MV-4-11 (cell line): ENCODE measurements at regions not wholly inside any gene's neighbourhood (a gene's known extent, or its start where the extent isn't known, plus 50 kb on each side); places are given as distances from the start of the nearest gene placed in this dataset.
A peak's percentile ranks its signal among the peaks of the same experiment; 100 is the strongest.
"Not testable (repeated sequence)": the region's sequence is repeated elsewhere in the genome, so short reads cannot be mapped to it uniquely, and the experiment has no call there.

Source experiments
- DNase-seq: peaks from one replicate; lab custom pipeline; 2025; lab: John Stamatoyannopoulos, UW

DNA sequence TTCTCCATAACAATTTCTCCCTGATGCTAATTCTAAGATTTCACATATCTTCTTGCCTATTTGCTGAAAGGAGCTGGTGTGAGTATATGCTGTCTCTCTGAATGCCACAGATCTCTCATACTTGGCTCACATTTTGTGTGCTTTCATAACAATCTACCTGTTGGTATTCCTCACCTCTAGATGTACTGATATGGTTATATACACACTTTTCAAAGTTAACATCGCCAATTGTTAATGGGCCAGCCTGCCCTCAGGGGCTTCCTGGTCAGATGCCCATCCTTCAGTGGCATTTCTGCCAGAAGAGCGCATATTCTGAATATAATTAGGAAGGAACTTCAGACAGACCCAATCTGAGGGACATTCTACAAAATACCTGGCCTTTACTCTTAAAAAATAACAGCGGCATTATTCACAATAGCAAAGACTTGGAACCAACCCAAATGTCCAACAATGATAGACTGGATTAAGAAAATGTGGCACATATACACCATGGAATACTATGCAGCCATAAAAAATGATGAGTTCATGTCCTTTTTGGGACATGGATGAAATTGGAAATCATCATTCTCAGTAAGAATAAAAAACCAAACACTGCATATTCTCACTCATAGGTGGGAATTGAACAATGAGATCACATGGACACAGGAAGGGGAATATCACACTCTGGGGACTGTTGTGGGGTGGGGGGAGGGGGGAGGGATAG, 123.9 kb upstream of the FAT1 start:
- not testable (repeated sequence) for DNase-seq

DNA sequence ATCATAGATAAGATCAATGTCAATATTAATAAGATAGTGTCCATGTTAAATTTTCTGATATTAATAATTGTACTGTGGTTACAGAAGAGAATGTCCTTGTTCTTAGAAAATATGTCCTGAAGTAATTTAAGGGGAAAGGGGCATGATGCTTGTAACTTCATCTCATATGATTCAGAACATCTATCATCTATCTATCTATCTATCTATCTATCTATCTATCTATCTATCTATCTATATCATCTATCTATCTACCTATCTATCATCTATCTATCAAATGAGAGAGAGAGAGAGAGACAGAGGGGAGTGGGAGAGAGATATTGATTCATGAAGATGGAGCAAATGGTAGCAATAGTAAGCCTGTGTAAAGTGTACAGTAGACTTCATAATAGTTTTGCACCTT, 124.8 kb upstream of the FAT1 start:
- DNase-seq = no peak

DNA sequence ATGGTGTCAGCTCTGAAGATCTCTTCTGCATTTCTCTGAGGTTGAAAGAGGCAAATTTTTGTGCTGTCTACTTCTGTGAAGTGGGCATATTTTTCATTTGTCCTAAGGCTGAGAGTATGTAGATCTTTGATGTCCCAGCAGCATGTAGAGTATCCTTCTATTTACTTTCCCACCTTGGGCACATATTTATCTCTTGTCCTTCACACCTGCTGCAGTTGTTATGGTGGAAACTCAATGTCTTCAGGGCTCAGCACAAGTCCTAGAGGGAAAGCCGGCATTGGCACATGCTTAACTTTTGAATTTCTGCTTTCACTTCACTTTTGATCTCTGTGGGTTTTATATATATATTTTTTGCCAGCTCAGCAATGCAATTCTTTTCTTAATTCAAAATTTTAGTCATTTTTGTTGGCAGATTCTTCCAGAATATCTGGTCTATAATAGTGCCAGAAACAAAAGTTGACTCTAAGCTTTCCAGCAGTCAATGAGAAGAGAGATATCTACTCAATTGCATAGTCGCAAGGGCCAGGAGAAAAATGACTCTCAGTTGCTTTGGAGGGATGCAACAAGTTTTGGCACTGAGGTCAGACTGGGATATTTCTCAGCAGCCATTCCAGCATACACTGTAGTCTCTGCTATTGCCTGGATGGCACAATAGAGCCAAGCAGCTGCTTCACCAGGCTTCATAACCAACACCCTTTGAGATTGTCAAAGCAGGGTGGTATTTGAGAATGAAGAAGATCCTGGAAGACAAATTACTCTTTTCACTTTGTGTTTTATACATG, 127.8 kb upstream of the FAT1 start:
- DNase-seq = peak; percentile 31

DNA sequence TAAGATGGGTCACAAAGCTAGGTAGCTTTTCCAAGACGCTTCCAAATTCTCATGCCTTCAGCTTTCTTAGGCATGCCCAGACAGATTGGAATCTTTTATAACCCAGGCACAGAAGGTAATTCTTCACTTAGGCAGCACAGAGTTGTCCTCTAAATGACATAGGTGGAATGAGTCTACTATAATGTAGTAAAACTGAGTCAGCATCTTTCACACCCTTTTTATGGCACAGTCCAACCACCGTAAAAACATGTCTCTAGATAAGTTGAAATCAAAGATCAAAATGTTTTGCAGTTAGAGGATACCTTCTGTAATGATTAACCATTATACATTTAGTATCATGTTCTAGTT, 128.4 kb upstream of the FAT1 start:
- no peak for DNase-seq

DNA sequence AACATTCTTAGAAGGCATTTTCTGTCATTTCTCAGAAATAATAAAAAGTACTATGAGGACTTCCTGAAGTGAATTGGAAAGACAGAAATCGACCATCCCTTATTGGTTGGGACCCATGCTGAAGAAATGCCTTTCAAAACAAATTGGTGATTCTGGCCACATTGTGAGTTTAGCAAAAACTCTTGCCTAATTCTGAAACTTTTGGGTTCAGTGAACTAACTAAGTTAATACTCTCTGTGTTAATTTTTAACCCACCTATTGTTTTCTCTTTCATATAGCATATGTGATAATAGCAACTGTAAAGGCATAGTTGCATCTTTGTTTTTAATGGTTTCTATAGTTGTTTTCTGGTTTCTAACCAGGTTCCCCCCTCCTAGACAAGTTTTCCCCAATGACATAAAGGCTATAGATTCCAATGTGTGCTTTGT, 129.3 kb upstream of the FAT1 start:
- peak; percentile 59 for DNase-seq

DNA sequence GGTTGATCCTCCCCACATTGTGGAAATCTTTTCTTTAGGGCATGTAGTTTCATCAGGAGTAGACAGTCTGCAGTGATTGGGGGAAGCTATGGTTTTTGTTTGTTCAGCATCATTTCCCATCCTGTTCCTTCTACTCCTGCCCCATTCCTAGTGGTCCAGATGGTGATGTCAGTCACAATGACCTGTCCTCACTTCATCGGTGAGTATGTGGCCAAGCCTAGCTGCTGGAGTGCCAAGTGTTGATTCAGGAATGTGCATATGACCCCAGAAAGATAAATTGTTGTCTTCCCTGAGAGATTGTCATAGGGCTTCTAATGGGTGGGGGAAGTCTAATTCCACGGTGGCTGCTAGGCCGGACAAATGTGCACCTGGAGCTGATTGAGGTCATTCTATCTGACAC, 130.6 kb upstream of the FAT1 start:
- DNase-seq = no peak

DNA sequence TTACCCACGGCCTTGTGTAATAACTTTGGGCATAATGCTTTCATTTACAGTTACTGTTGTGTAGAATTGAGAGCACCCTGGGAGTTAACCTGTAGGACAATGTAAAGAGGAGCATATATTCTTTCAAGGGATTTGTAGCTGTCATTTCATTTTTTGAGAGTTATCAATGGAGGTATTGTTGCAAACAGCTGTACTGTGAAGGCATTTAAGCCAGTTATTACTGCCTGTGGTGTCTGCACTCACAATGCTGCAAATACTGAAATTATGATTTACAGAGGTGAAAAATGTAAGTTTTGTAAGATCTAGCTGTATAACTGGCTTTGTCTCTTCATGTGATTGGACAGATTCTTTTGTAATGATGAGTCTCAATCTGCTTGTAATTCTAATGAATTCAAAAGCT, 131.5 kb upstream of the FAT1 start:
- no peak for DNase-seq

DNA sequence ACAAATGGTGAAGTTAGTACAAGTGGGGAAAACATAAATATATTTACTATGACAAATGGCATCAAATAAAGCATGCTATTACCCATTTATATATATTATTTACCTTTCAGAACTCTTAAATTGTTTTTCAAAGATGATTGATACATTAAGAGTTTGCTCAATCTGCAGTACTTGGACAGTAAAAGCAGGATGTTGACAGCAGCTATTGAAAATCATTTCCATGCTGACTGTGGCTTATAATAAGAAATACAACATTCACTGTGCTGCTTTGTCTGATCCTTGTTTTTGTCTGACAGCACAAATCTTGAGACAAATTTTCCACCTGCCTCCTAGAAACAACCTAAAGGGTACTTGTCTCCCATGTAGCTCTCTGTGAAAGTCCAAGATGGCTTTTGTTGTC, 134.1 kb upstream of the FAT1 start:
- DNase-seq = no peak

DNA sequence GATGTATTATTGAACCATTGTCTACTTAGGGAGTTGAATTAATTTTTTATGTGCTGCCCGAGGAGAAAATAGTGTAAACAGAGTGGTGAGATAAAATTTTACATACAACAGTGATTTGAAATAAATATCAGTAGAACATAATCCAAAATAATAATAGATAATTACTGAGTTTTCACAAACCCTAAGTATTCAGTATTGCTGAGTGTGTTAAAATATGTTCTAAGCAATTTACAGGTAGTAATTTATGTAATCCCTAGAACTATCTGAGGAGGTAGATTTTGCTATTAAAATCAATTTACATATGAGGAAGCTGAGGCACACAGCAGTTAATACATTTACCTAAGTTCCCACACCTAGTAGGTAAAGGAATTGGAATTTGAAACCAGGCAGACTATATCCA, 134.7 kb upstream of the FAT1 start:
- DNase-seq = no peak

DNA sequence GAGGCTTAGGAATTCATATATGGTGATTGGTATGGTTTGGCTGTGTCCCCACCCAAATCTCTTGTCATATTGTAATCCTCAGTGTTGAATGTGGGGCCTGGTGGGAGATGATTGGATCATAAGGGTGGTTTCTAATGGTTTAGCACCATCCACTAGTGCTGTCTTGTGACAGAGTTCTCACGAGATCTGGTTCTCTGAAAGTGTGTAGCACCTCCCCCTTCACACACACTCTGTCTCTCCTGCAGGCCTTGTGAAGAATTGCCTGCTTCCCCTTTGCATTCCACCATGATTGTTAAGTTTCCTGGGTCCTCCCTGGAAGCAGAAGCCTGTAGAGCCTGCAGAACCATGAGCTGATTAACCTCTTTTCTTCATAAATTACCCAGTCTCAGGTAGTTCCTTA, 135.8 kb upstream of the FAT1 start:
- no peak for DNase-seq

DNA sequence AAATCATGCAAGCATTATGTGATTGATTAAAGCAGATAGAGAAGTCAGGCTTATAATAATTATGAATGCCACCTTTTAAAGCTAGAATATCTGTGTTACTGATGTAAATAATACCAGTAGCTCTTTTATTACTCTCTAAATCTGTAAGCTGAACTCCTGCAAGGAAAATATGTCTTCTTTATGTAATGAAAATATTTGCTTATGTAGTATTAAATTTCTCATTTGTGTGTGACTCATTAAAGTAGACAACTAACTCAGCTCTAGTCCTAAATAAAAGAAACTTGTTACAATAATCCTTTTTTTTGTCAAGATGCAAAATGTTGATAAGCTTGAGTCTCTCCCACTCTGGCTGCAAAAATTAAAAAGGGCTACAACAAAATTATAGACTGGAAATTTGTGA, 137.7 kb upstream of the FAT1 start:
- DNase-seq = no peak

DNA sequence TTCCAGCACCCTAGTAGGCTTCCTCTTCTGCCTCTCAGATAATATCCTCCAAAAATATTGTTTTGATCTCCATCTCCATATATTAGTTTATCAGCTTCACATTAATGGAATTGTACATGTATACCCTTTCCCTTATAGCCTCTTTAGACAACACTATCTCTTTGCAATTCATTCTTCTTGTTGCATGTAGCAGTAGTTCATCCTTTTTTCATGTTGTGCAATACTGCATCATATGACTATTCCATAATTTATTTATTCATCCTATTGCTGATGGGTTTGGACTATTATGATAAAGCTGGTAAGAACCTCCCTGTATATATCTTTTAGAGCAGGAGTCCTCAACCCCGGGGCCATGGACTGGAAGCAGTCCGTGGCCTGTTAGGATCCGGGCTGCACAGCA, 148.2 kb upstream of the FAT1 start:
- no peak for DNase-seq

DNA sequence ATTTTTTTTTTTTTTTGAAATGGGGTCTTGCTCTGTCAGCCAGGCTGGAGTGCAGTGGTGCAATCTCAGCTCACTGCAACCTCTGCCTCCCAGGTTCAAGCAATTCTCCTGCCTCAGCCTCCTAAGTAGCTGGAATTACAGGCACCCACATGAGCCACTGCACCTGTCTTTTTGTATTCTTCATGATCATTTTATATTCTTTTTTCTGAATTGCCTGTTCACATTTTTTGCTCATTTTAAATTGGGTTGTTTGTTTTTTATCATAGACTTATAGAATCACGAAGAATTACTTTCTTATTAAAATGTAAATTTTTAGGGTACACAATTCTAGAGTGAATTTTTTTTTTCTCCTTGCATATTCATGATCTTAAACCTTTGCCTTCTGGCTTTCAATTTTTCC, 149.4 kb upstream of the FAT1 start:
- DNase-seq = not testable (repeated sequence)

DNA sequence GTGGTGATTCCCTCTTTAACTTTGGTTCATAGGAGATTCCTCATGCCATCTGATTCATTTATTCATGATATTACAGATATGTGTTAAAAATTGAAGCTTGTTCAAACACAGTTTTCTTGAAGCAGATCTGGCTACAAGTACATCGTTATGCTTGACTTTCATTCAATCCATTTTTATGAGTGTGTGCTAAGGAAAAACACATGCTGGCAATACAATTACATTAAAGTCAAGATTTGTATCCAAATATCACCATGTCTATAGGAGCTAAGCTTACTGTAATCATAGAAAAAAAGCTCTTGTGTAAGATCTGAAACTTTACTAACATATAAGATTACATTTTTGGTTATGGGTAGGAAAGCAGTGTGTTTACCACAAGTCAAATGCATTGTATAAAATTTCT, 151.8 kb upstream of the FAT1 start:
- no peak for DNase-seq

DNA sequence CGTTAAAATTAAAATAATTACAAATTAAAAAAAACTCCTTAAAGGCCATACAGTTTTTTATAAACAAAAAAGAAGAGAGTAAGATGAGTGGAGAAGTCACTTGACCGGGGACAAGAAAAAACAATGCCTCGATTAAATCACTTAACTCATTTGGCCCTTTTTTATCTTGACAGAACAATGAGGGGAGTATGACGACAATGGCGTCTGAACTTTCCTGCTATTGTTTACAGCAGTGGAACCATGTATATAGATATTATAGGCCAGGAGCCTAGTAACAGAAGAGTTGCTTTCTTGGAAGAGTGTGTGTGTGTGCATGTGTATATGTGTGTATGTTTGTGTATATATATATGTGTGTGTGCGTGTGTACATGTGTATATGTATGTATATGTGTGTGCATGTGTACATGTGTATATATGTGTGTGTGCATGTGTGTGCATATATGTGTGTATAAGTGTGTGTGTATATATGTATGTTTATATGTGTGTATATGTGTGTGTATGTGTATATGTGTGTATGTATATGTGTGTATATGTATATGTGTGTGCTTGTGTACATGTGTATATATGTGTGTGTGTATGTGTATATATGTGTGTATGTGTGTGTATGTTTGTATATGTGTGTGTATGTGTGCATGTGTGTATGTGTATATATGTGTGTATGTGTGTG, 153.4 kb upstream of the FAT1 start:
- no peak for DNase-seq

DNA sequence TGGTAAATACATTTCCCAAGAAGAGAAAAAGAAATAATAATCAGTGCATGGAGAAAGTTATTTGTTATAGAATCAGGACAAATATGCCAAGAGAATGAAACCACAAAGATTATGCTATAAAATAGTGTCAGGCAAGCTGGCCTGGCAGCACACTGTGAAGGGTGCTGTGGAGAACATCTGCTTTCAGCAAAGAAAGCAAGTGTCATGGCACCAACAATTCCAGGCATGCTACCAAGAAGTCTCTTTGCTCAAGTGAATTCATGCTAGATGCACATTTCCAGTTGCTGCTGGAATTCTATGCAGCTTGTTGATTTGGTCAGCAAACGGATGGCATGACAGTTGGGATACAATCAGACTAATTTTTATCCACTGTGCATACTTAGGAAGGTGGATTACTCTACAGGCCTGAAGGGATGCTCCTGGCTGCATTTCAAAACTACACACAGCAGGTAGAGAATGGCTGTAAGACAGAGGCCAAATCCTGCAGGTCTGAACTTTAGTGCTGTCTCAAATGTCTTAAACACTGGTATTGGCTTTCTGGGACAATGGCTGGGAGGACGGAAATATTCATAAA, 154.6 kb upstream of the FAT1 start:
- DNase-seq = no peak

DNA sequence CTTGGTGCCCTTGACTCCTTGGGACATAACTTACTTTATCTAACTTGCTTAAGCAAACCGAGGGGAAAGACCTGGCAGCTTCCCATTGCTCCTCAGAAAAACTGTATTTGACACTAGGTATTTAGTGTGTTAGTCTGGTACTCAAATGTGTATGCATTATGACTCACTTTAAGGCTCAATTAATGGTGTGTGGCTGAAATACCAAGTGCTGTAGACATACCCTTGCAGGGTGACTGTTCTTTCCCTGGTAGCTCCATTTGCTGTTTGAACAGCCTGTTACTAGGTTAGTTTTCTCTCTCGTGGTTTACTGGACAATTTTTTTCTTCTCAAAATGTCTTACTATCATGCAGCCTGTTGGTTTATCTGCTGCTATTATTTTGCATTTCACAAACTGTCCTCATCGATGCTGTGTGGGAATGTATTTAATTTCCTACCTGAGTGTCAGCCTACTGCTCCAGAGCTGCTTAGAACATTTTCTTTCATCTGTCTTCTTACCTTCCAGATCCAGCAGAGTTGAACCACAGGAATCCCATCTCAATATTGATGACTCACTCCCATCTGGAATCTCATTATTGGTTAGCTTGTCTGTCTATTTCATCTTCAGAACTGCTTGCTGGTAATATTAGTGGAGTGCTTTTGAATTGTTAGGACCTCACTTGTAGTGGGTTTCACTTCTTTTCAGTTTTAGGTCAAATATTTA, 158.0 kb upstream of the FAT1 start:
- no peak for DNase-seq

DNA sequence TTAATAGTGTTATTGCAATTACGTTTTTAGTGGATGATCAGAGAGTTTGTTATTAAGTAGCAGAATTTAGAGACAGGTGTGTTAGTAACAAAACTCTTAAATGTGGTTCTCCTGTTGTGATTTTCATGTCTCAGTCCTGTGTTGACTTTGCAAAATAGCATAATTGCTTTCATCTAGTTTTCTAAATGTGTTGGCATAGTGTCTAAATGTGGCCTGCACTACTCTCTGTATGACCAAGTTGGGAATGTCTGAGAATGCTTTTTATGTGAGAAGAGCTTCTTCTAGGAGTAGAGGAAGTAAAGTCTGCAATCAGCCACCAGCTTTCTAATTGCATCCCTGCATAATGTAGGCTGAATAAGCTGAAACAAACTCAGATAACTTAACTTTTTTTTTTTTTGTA, 158.6 kb upstream of the FAT1 start:
- no peak for DNase-seq

DNA sequence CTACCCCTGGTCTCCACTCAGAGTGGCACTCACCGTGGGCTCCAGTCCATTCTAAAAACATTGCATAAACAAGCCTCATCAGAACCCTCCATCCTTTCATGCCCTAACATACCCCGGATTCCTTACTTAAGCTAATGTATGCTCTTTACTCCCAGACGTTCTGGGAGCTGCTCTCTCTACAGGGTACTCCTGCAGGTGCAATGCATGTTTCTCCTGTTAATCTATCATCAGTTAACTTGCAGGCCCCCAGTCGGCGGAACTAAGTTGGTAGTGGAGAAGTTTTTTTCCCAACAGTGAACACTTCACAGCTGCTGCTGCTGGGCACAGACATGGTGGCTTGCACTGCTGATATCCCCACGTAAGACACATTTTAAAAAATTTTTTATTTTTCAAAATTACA, 161.6 kb upstream of the FAT1 start:
- no peak for DNase-seq

DNA sequence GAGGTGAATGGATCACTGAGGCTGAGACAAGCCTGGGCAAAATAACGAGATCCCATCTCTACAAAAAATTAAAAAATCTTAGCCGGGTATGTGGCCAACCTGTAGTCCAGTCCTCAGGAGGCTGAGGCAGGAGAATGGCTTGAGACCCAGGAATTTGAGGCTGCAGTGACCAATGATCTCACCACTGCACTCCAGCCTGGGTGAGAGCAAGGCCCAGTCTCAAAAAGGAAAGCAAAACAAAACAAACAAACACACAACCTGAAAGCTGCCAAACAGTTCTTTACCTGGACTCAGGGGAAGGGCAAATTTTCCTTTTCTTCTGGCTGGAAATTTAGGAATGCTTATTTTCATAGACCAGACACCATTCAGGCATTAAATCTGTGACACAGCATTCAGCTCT, 163.1 kb upstream of the FAT1 start:
- no peak for DNase-seq

DNA sequence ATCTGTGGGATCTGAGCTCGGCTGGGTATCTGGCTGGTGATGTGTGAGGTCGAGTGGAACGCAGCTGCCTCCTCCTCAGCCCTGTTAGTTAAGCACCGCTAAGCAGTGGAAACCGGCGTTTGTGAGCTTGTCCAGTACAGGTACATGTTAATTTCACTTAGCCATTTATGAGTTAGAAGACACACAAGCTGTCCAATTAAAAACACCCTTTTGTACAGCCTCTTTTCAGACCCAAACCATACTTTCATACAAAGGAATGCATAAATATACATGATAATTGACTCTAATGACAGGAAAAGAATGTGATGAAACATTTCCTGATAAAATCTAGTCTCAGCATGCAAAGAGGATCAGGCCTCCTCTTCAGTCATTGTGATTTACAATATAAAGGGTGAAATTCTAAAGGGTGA, 163.6 kb upstream of the FAT1 start:
- no peak for DNase-seq

DNA sequence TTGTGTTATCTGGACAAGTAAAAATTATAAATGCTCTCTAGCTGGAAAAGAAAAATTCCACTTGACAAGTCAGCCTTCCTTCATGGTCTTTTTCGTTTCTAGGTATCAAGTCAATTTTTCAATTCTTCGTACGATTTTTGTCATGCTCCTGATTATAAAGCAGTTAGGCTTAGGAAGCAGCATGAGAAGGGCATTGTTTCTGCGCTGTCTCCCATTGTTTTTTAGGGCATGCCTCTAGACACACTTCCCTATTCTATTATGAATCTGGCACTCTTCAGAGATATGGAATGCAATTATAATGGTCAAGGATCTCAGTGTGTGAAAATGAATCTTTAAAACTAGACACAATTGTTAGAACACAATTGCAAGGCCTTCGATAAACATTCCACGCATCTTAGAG, 164.1 kb upstream of the FAT1 start:
- DNase-seq = no peak
